Caco-2 (cell line): ENCODE measurements at regions not wholly inside any gene's neighbourhood (a gene's known extent, or its start where the extent isn't known, plus 50 kb on each side); places are given as distances from the start of the nearest gene placed in this dataset.

Source experiments
- BruUV-seq: library from RNA; stranded (reverse); fragments of 400-500 nt; replicated peaks from 2 replicates; lab custom pipeline; 2021; lab: Mats Ljungman, UMichigan
- CTCF ChIA-PET: fragments of 300-600 bp; sonication (Branson Sonifier 250); formaldehyde crosslinking; loops from one replicate; lab custom pipeline; 2022; ENCODE audit warnings: antibody characterized with exemption; lab: Charles Lee
- POLR2A ChIA-PET: fragments of 300-600 bp; sonication (Branson Sonifier 250); formaldehyde crosslinking; loops from one replicate; lab custom pipeline; 2022; ENCODE audit warnings: antibody characterized with exemption; lab: Charles Lee
- DNase-seq, 2 experiments: peaks; one replicate each; pipeline versions ENCODE4 v3.0.0 to v3.0.0-alpha.2; 2020 to 2022
- H3K27me3 ChIP-seq: replicated peaks from 2 replicates; pipeline ENCODE4 v1.6.0; 2011; ENCODE audit warnings: low read length; ENCODE audit not compliant: control insufficient read depth, insufficient read depth
- H3K36me3 ChIP-seq: 2 replicates; pipeline ENCODE4 v1.5.1; 2011; ENCODE audit warnings: low read length; ENCODE audit not compliant: control insufficient read depth, insufficient read depth
- H3K4me1 ChIP-seq: fragments of 250-450 bp; sonication (Bioruptor Pico); 2 replicates; pipeline ENCODE4 v1.5.1; 2020; ENCODE audit warnings: mild to moderate bottlenecking
- H3K4me3 ChIP-seq: 2 replicates; pipeline ENCODE4 v1.5.1; 2011; ENCODE audit warnings: low read depth, mild to moderate bottlenecking, control low read depth, low read length
- H3K9me3 ChIP-seq: fragments of 250-450 bp; sonication (Bioruptor Pico); 2 replicates; pipeline ENCODE4 v1.5.1; 2020; ENCODE audit warnings: mild to moderate bottlenecking, moderate library complexity
- H3K27ac Mint-ChIP-seq: one replicate; pipeline ENCODE4 v1.8.0; 2022; ENCODE audit warnings: mixed read lengths; ENCODE audit not compliant: unreplicated experiment
- H3K27me3 Mint-ChIP-seq: one replicate; pipeline ENCODE4 v1.8.0; 2022; ENCODE audit warnings: mixed read lengths; ENCODE audit not compliant: insufficient read depth, unreplicated experiment
- H3K36me3 Mint-ChIP-seq: one replicate; pipeline ENCODE4 v1.8.0; 2022; ENCODE audit warnings: mild to moderate bottlenecking, mixed read lengths; ENCODE audit not compliant: insufficient read depth, unreplicated experiment
- H3K4me1 Mint-ChIP-seq: one replicate; pipeline ENCODE4 v1.8.0; 2022; ENCODE audit warnings: low read depth, mixed read lengths; ENCODE audit not compliant: unreplicated experiment
- H3K4me3 Mint-ChIP-seq: one replicate; pipeline ENCODE4 v1.8.0; 2022; ENCODE audit warnings: mild to moderate bottlenecking, moderate library complexity, mixed read lengths; ENCODE audit not compliant: unreplicated experiment
- H3K9me3 Mint-ChIP-seq: one replicate; pipeline ENCODE4 v1.8.0; 2022; ENCODE audit warnings: mixed read lengths; ENCODE audit not compliant: unreplicated experiment
- intact Hi-C: fragments of 100-400 bp; cut with micrococcal nuclease; formaldehyde crosslinking; loops from one replicate; pipeline ENCODE4 v1.10.0; 2022; ENCODE audit not compliant: unreplicated experiment
- TF ChIP-seq, protein P1 (sequence below), 2 experiments: fragments of 200-600 bp in 1 of 2; IDR thresholded peaks; 1 replicate in 1 of 2; 2 replicates in 1 of 2; pipeline versions ENCODE4 v1.5.1 to v1.8.0; 2011 to 2022; ENCODE audit warnings: antibody characterized with exemption in 1 of 2, control low read depth in 1 of 2, inconsistent platforms in 1 of 2, low read depth in 1 of 2, low read length in 1 of 2, mild to moderate bottlenecking in 1 of 2, moderate library complexity in 1 of 2; ENCODE audit not compliant: insufficient read depth in 1 of 2, severe bottlenecking in 1 of 2, unreplicated experiment in 1 of 2

DNA sequence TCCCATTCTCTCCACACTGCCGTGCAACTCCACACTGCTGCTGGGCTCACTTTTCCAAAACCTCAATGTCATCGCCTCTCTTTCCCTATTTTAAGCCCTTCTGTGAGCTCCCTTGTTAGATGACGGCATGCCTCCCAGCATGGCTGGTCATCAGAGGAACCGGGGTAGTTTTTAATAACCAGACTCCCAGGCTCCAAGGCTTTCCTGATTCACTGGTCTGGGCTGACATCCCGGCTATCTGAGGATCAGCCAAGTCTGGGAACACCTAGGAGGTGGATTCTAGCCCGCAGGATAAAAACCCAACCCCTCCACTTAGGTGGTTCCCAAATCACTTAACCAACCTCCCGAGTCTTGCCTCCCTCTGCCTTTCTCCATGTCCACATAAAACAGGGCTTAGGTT, 295.4 kb upstream of the FZD8 start:
- POLR2A ChIA-PET, result no interaction called here
- peaks cover 17% of the 10 kb centered on the region for H3K4me1 ChIP-seq
- H3K36me3 ChIP-seq, result no peaks in the 10 kb centered on the region
- Mint-ChIP-seq H3K36me3 (no peaks in the 10 kb centered on the region), H3K4me3 (no peak overlapping the region), H3K9me3 (peaks cover 18% of the 10 kb centered on the region), H3K27me3 (peaks cover 25% of the 10 kb centered on the region), H3K4me1 (peaks cover 16% of the 10 kb centered on the region), H3K27ac (no peak overlapping the region)
- H3K27me3 ChIP-seq, result no peaks in the 10 kb centered on the region
- CTCF ChIA-PET, result no interaction called here
- BruUV-seq, result no TSS peak
- no peak for DNase-seq
- intact Hi-C loops, result no loop called here
- TF ChIP-seq, protein P1, sequence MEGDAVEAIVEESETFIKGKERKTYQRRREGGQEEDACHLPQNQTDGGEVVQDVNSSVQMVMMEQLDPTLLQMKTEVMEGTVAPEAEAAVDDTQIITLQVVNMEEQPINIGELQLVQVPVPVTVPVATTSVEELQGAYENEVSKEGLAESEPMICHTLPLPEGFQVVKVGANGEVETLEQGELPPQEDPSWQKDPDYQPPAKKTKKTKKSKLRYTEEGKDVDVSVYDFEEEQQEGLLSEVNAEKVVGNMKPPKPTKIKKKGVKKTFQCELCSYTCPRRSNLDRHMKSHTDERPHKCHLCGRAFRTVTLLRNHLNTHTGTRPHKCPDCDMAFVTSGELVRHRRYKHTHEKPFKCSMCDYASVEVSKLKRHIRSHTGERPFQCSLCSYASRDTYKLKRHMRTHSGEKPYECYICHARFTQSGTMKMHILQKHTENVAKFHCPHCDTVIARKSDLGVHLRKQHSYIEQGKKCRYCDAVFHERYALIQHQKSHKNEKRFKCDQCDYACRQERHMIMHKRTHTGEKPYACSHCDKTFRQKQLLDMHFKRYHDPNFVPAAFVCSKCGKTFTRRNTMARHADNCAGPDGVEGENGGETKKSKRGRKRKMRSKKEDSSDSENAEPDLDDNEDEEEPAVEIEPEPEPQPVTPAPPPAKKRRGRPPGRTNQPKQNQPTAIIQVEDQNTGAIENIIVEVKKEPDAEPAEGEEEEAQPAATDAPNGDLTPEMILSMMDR (IDR thresholded peaks at IDR 0.05; ENCODE audit: insufficient read depth in 1 of 2, low read depth in 1 of 2, low read length in 1 of 2, severe bottlenecking in 1 of 2, unreplicated experiment in 1 of 2), result no peak
- no peaks in the 10 kb centered on the region for H3K9me3 ChIP-seq
- no peak overlapping the region for H3K4me3 ChIP-seq

DNA sequence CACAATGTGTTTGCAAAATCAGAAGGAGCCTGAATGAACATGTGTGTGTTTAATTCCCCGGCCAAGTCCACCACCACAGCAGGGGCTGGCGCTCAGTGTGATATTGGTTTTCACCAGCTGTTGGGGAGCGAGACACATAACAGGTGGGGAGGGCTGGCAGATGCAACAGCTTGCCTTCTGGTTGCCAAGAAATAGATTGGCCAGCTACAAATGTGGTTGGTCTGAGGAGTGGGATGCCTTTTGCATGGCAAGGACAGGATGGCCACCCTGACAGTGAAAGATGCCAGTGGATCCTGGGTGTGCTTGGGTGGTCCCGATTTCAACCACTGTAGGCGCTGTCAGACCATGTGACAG, 292.5 kb upstream of the FZD8 start:
- DNase-seq, result no peak
- intact Hi-C loops, result no loop called here
- H3K4me3 ChIP-seq, result no peak overlapping the region
- H3K36me3 Mint-ChIP-seq, result no peaks in the 10 kb centered on the region
- peaks cover 17% of the 10 kb centered on the region for H3K4me1 ChIP-seq
- no peaks in the 10 kb centered on the region for H3K27me3 ChIP-seq
- H3K27ac Mint-ChIP-seq, result no peak overlapping the region
- H3K9me3 ChIP-seq, result no peaks in the 10 kb centered on the region
- TF ChIP-seq, protein P1 (IDR thresholded peaks at IDR 0.05; ENCODE audit: insufficient read depth in 1 of 2, low read depth in 1 of 2, low read length in 1 of 2, severe bottlenecking in 1 of 2, unreplicated experiment in 1 of 2), result no peak
- peaks cover 18% of the 10 kb centered on the region for H3K9me3 Mint-ChIP-seq
- ChIA-PET CTCF (no interaction called here), POLR2A (no interaction called here)
- peaks cover 16% of the 10 kb centered on the region for H3K4me1 Mint-ChIP-seq
- no TSS peak for BruUV-seq
- H3K27me3 Mint-ChIP-seq, result peaks cover 22% of the 10 kb centered on the region
- H3K4me3 Mint-ChIP-seq, result no peak overlapping the region
- H3K36me3 ChIP-seq, result no peaks in the 10 kb centered on the region

DNA sequence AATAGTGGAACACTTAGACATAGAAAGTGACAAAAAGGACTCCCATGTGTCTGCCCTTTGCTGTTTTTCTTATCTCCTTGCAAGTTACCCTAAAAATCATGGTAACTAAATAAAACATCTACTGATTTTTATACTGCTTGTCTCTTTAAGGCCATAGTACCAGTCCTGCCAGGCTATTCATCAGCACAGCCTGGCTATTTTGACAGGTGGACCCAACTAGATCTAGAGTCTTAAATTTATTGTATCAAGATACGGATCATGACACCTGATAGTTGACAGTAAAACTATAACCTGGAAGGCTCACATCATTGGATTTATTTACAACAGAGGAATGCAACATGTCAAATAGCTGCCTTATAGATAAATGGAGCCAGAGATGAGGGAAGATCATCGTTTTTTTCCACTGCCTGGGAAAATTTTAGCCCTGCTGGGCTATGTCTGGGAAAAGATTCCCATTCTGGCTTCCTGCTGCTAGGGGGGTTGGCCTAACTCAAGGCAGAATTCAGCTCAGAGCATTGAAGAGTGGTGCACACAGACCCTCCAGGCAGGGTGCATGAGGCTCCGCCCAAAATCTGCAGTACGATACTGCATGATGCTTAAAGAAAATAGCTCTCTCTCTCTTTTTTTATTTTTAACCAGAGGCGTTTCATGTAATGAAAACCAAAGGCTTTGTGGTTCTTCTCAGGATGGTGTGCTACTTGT, 292.0 kb upstream of the FZD8 start:
- Histone ChIP-seq H3K4me3 (no peak overlapping the region), H3K36me3 (no peaks in the 10 kb centered on the region), H3K9me3 (no peaks in the 10 kb centered on the region), H3K27me3 (no peaks in the 10 kb centered on the region), H3K4me1 (peaks cover 17% of the 10 kb centered on the region)
- Mint-ChIP-seq H3K27ac (no peak overlapping the region), H3K9me3 (peaks cover 18% of the 10 kb centered on the region), H3K27me3 (peaks cover 22% of the 10 kb centered on the region), H3K4me3 (no peak overlapping the region), H3K36me3 (no peaks in the 10 kb centered on the region), H3K4me1 (peaks cover 16% of the 10 kb centered on the region)
- intact Hi-C loops, result loop anchor here (2.0 kb wide), 1 partner anchor 249 kb away; no protein-coding TSS in a partner anchor
- ChIA-PET CTCF (no interaction called here), POLR2A (no interaction called here)
- no TSS peak for BruUV-seq
- TF ChIP-seq, protein P1 (IDR thresholded peaks at IDR 0.05; ENCODE audit: insufficient read depth in 1 of 2, low read depth in 1 of 2, low read length in 1 of 2, severe bottlenecking in 1 of 2, unreplicated experiment in 1 of 2), result no peak
- no peak for DNase-seq
